ENCODE measurements at regions not wholly inside any gene's neighbourhood (a gene's known extent, or its start where the extent isn't known, plus 50 kb on each side); places are given as distances from the start of the nearest gene placed in this dataset.

DNA sequence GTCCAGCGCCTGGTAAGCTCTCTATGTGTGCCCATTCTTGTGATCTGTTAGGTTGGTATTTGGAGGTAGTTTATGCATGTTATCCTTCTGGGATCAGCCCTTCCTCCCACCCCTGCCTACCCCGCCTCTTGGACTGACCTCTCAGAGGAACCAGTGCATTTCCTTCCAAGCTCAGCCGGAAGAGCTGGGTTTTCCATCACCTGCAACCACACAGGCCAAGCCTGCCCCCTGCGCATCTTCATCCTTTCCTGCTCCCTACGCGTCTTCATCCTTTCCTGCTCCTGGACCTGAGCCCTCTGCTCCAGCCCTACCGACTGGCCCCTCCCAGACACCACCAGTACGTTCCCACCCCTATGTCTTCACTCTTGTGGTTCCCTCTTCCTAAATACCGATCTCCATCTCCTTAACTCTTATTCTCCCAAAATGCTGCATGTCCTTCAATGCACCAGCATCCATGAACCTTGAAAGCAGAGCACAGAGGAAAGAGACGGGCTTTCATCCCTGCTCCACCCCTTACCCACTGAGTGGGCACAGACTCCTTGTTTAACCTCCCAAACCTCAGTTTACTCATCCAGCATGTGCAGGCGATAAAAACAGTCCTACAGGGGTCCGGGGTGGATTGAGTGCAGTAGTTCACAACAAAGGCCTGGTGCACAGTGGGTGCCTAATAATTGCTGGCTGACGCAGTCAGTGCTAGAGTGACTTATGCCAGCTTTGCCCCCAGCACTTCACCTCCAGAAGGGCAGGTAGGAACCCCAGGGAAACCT is 526.3 kb downstream of the MATN1 start:
- Histone ChIP-seq H3K36me3 (ENCODE audit: control insufficient read depth, insufficient read depth, low read length) (no peaks in the 10 kb centered on the region), H3K27me3 (ENCODE audit: control insufficient read depth, insufficient read depth, low read length) (no peaks in the 10 kb centered on the region), H3K4me3 (ENCODE audit: low read depth, low read length) (no peak overlapping the region)
- DNase-seq (ENCODE audit: low read depth) = no peak
- POLR2A ChIA-PET = no interaction called here
- CTCF ChIA-PET = no interaction called here
- TF ChIP-seq, protein P1, sequence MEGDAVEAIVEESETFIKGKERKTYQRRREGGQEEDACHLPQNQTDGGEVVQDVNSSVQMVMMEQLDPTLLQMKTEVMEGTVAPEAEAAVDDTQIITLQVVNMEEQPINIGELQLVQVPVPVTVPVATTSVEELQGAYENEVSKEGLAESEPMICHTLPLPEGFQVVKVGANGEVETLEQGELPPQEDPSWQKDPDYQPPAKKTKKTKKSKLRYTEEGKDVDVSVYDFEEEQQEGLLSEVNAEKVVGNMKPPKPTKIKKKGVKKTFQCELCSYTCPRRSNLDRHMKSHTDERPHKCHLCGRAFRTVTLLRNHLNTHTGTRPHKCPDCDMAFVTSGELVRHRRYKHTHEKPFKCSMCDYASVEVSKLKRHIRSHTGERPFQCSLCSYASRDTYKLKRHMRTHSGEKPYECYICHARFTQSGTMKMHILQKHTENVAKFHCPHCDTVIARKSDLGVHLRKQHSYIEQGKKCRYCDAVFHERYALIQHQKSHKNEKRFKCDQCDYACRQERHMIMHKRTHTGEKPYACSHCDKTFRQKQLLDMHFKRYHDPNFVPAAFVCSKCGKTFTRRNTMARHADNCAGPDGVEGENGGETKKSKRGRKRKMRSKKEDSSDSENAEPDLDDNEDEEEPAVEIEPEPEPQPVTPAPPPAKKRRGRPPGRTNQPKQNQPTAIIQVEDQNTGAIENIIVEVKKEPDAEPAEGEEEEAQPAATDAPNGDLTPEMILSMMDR (IDR thresholded peaks at IDR 0.05; ENCODE audit: insufficient read depth, low read depth, low read length) = no peak

DNA sequence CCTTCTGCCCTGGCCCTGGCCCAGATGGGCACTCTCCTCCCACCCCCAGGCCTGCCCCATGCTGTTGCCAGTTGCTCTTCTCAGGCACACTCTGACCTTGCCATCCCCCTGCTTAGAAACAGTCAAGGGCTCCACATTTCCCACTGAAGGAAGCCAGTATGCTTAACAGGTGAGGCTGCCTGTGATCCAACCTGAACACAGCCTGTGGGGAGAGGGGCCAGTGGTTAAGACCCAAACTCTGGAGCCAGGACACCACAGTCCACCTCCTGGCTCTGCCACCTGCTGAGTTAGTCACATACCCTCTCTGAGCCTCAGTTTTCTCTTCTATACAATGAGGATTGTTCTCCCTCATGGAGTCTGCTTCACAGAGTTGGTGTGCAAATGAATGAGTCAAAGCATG is 526.9 kb downstream of the MATN1 start:
- TF ChIP-seq, protein P1 (IDR thresholded peaks at IDR 0.05; ENCODE audit: insufficient read depth, low read depth, low read length) = no peak
- CTCF ChIA-PET = no interaction called here

DNA sequence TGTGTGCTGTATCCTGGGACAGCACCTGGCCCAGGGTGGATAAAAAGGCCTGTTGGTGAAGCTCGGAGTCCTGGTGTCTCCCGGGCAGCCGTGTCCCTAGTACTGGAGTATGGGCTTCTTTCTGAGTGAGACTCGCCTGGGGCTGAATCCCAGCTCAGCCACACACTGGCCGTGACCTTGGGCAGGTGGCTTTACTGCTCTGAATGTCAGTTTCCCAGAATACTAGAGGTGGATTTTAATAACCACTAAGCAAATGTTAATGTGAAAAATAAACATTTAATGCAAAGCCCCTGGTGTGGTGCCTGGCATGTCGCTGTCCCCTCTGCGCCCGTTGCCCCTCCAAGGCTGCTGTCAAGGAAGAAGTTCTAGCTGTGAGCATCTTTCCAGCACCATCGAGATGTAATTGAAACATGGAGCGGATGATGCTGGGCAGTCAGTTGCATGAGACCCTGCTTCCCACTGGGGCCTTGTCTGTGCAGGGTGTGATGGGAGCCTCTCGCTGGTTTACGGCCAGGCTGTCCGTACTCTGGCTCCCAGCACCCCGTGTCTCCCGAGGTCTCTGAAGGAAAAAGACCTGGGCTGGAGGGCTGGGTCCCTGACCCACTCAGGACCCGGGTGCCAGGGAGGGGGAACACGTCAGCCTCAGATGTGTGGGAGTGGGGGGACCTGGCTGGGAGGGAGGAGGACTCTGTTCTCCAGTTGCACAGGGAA is 527.8 kb downstream of the MATN1 start:
- CTCF ChIA-PET = no interaction called here
- TF ChIP-seq, protein P1 (IDR thresholded peaks at IDR 0.05; ENCODE audit: insufficient read depth, low read depth, low read length) = no peak
- Histone ChIP-seq H3K27me3 (ENCODE audit: control insufficient read depth, insufficient read depth, low read length) (no peaks in the 10 kb centered on the region), H3K4me3 (ENCODE audit: low read depth, low read length) (no peak overlapping the region), H3K36me3 (ENCODE audit: control insufficient read depth, insufficient read depth, low read length) (no peaks in the 10 kb centered on the region)
- DNase-seq (ENCODE audit: low read depth) = no peak
- POLR2A ChIA-PET = no interaction called here

More for the DNA sequence above, 526.9 kb downstream of the MATN1 start:
- no peaks in the 10 kb centered on the region for H3K27me3 ChIP-seq (ENCODE audit: control insufficient read depth, insufficient read depth, low read length)
- no peaks in the 10 kb centered on the region for H3K36me3 ChIP-seq (ENCODE audit: control insufficient read depth, insufficient read depth, low read length)
- POLR2A ChIA-PET = no interaction called here
- H3K4me3 ChIP-seq (ENCODE audit: low read depth, low read length) = no peak overlapping the region
- no peak for DNase-seq (ENCODE audit: low read depth)

DNA sequence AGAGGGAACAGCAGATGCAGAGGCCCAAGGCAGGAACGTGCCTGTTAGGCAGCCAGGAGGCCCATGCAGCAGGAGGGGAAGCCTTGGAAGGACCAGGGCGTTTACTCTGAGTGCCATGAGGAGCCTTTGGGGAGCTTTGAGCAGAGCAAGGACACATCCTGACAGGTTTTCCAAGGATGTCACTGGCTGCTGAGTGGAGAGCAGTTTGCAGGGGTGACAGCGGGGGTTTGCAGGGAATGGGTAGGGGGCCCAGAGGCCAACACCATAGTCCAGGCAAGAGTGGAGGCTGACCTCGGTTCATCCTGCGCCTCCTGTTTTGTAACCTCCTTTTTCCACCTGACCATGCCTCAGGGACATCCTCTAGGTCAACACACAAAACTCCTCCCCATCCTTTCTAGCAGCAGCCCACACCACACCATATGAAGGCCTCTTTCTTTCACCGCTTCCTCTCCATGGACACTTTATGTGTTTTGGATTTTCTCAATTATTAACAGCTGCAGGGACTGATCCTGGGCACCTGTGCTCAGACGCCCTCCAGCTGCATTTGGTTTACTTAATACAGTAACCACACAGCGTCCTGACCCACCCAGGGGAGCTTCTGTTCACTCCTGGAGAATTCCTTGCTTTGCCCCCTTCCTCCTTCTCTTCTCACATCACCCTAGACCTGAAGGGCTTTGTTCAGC is 528.5 kb downstream of the MATN1 start:
- H3K36me3 ChIP-seq (ENCODE audit: control insufficient read depth, insufficient read depth, low read length) = no peaks in the 10 kb centered on the region
- ChIA-PET POLR2A (no interaction called here), CTCF (no interaction called here)
- H3K27me3 ChIP-seq (ENCODE audit: control insufficient read depth, insufficient read depth, low read length) = no peaks in the 10 kb centered on the region
- H3K4me3 ChIP-seq (ENCODE audit: low read depth, low read length) = no peak overlapping the region
- no peak for DNase-seq (ENCODE audit: low read depth)
- TF ChIP-seq, protein P1 (IDR thresholded peaks at IDR 0.05; ENCODE audit: insufficient read depth, low read depth, low read length) = no peak

DNA sequence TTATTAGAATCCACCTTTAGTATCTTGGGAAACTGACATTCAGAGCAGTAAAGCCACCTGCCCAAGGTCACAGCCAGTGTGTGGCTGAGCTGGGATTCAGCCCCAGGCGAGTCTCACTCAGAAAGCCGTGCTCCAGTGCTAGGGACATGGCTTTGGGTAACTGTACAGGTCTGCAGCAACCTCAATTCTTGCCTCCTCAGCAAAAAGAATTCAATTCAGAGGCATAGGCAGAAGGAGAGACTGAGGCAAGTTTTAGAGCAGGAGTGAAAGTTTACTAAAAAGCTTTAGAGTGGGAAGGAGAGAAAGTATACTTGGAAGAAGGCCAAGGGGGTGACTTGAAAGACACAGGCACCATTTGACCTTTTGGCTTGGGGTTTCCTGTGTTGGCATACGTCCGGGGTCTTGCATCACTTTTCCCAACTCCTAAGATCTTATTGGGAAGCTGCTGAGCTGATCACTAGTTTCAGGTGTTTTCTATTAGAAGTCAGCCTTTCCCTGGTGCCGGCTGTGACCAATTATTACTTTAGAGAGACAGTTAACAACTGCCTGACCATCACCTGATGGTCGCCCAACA is 529.3 kb downstream of the MATN1 start:
- ChIA-PET POLR2A (no interaction called here), CTCF (no interaction called here)
- no peak overlapping the region for H3K4me3 ChIP-seq (ENCODE audit: low read depth, low read length)
- no peak for DNase-seq (ENCODE audit: low read depth)
- no peaks in the 10 kb centered on the region for H3K36me3 ChIP-seq (ENCODE audit: control insufficient read depth, insufficient read depth, low read length)
- TF ChIP-seq, protein P1 (IDR thresholded peaks at IDR 0.05; ENCODE audit: insufficient read depth, low read depth, low read length) = no peak
- no peaks in the 10 kb centered on the region for H3K27me3 ChIP-seq (ENCODE audit: control insufficient read depth, insufficient read depth, low read length)

Data from BJ (cell line).